A673 (cell line): ENCODE measurements at regions not wholly inside any gene's neighbourhood (a gene's known extent, or its start where the extent isn't known, plus 50 kb on each side); places are given as distances from the start of the nearest gene placed in this dataset.

Experiments used
- EZH2 ChIP-seq: fragments of 200-600 bp; sonication (generic); IDR thresholded peaks from 2 replicates; pipeline ENCODE4 v1.6.1; 2017; ENCODE audit warnings: borderline replicate concordance, low read depth, mild to moderate bottlenecking, mixed read lengths, antibody characterized with exemption, low read length; ENCODE audit not compliant: poor library complexity, severe bottlenecking
- TF ChIP-seq, protein P1 (sequence below): fragments of 300-800, 200-600 bp; sonication (generic); conservative IDR thresholded peaks from 2 replicates; pipeline ENCODE4 v1.5.1; 2017; ENCODE audit warnings: low read depth, mild to moderate bottlenecking, antibody characterized with exemption, low read length, moderate library complexity, mixed read lengths

DNA sequence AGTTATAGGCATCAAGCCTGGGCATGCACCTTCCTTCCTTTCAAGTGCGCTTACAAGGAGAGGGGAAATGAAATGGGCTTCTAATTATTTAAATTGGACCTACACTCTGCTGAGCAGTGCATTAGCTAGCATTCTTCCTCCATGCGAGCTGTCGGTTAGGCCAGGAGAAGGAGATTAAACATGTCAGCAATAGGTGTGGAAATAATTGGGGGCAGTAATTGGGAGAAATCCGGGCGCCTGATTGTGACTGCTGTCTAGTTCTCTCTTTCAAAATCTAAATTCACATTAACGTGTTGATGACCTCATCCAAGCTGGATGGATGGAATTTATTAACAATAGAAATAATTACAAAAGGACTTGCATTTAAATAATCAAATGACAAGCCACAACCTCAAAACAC lies 86.2 kb upstream of the SEL1L start:
- TF ChIP-seq, protein P1, sequence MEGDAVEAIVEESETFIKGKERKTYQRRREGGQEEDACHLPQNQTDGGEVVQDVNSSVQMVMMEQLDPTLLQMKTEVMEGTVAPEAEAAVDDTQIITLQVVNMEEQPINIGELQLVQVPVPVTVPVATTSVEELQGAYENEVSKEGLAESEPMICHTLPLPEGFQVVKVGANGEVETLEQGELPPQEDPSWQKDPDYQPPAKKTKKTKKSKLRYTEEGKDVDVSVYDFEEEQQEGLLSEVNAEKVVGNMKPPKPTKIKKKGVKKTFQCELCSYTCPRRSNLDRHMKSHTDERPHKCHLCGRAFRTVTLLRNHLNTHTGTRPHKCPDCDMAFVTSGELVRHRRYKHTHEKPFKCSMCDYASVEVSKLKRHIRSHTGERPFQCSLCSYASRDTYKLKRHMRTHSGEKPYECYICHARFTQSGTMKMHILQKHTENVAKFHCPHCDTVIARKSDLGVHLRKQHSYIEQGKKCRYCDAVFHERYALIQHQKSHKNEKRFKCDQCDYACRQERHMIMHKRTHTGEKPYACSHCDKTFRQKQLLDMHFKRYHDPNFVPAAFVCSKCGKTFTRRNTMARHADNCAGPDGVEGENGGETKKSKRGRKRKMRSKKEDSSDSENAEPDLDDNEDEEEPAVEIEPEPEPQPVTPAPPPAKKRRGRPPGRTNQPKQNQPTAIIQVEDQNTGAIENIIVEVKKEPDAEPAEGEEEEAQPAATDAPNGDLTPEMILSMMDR: no peak
- TF ChIP-seq EZH2: no peak
